ENCODE measurements at regions not wholly inside any gene's neighbourhood (a gene's known extent, or its start where the extent isn't known, plus 50 kb on each side); places are given as distances from the start of the nearest gene placed in this dataset.

- Histone ChIP-seq H3K4me3 (no peak overlapping the region), H3K27ac (peak overlapping the region; percentile 17 to 80), H3K36me3 (no peaks in the 10 kb centered on the region), H3K27me3 (no peaks in the 10 kb centered on the region), H3K9me3 (peaks cover 0 to 5% of the 10 kb centered on the region in 2 donors), H3K4me1 (no peaks in the 10 kb centered on the region)
- DNase-seq, result no peak
- intact Hi-C loops (cut with DNase I; ENCODE audit: low total_unique reads), result no loop called here
- TF ChIP-seq POLR2A (IDR thresholded peaks at IDR 0.05) (no peak), CTCF (IDR thresholded peaks at IDR 0.05) (no peak)
Observed at GRCh38 chr1:59243550-59243949, 53.3 kb upstream of the FGGY start.

GRCh38 chr1:59243978-59244377 is 52.9 kb upstream of the FGGY start:
- H3K4me1 ChIP-seq, result no peaks in the 10 kb centered on the region
- no peaks in the 10 kb centered on the region for H3K36me3 ChIP-seq
- intact Hi-C loops (cut with DNase I; ENCODE audit: low total_unique reads), result no loop called here
- no peak for DNase-seq
- peak overlapping the region; percentile 17 to 80 for H3K27ac ChIP-seq
- H3K9me3 ChIP-seq, result peaks cover 0 to 5% of the 10 kb centered on the region in 2 donors
- TF ChIP-seq POLR2A (IDR thresholded peaks at IDR 0.05) (no peak), CTCF (IDR thresholded peaks at IDR 0.05) (no peak)
- no peaks in the 10 kb centered on the region for H3K27me3 ChIP-seq
- no peak overlapping the region for H3K4me3 ChIP-seq

- no peaks in the 10 kb centered on the region for H3K4me1 ChIP-seq
- H3K9me3 ChIP-seq, result peaks cover 0 to 5% of the 10 kb centered on the region in 2 donors
- H3K27me3 ChIP-seq, result no peaks in the 10 kb centered on the region
- no peak overlapping the region for H3K27ac ChIP-seq
- DNase-seq, result no peak
- intact Hi-C loops (cut with DNase I; ENCODE audit: low total_unique reads), result no loop called here
- H3K36me3 ChIP-seq, result no peaks in the 10 kb centered on the region
- no peak overlapping the region for H3K4me3 ChIP-seq
- no peak for TF ChIP-seq POLR2A (IDR thresholded peaks at IDR 0.05)
- no peak for TF ChIP-seq CTCF (IDR thresholded peaks at IDR 0.05)
Observed at GRCh38 chr1:59244891-59245290, 52.0 kb upstream of the FGGY start.

Data from uterus (tissue), 3 donors.